ENCODE measurements at regions not wholly inside any gene's neighbourhood (a gene's known extent, or its start where the extent isn't known, plus 50 kb on each side); places are given as distances from the start of the nearest gene placed in this dataset.

- H3K79me2 ChIP-seq (replicated peaks; ENCODE audit: insufficient read depth, low read length): no peaks in the 10 kb centered on the region
- H4K20me1 ChIP-seq (ENCODE audit: insufficient read depth): no peaks in the 10 kb centered on the region
- H3F3A ChIP-seq (ENCODE audit: insufficient read depth, low read length, poor library complexity, severe bottlenecking): no peaks in the 10 kb centered on the region
- no peaks in the 10 kb centered on the region for H3K27me3 ChIP-seq (ENCODE audit: insufficient read depth, low read depth, low read length)
- H3K9me3 ChIP-seq (ENCODE audit: low read length): no peaks in the 10 kb centered on the region
- H3K4me2 ChIP-seq (ENCODE audit: low read length): no peak overlapping the region
- H3K4me3 ChIP-seq (ENCODE audit: low read length): no peak overlapping the region
- H3K9me2 ChIP-seq (ENCODE audit: insufficient read depth, low read length): no peaks in the 10 kb centered on the region
- no peaks in the 10 kb centered on the region for H3K36me3 ChIP-seq (ENCODE audit: insufficient read depth, low read length)
- no peak overlapping the region for H2AFZ ChIP-seq (ENCODE audit: low read depth, low read length)
- H3K27ac ChIP-seq (ENCODE audit: low read length): no peak overlapping the region
- TF ChIP-seq RAD21 (conservative IDR thresholded peaks at IDR 0.05) (no peak), POLR2AphosphoS5 (IDR thresholded peaks at IDR 0.05) (no peak), TAF1 (IDR thresholded peaks at IDR 0.05; ENCODE audit: low read depth) (no peak), MXI1 (conservative IDR thresholded peaks at IDR 0.05; ENCODE audit: poor library complexity, severe bottlenecking) (no peak), CTCF (IDR thresholded peaks at IDR 0.05; ENCODE audit: poor library complexity, severe bottlenecking) (no peak), EZH2 (IDR thresholded peaks at IDR 0.05; ENCODE audit: borderline replicate concordance, insufficient read depth, low read length, poor library complexity, severe bottlenecking) (no peak), EP300 (conservative IDR thresholded peaks at IDR 0.05; ENCODE audit: poor library complexity, severe bottlenecking) (no peak), REST (IDR thresholded peaks at IDR 0.05; ENCODE audit: borderline replicate concordance) (no peak)
- H3K9ac ChIP-seq (ENCODE audit: low read length): no peak overlapping the region
Measured at GRCh38 chr16:64534180-64534780, 587.6 kb downstream of the CDH11 start.

- Histone ChIP-seq H3K27ac (ENCODE audit: low read length) (no peak overlapping the region), H3F3A (ENCODE audit: insufficient read depth, low read length, poor library complexity, severe bottlenecking) (no peaks in the 10 kb centered on the region), H3K36me3 (ENCODE audit: insufficient read depth, low read length) (no peaks in the 10 kb centered on the region), H3K79me2 (replicated peaks; ENCODE audit: insufficient read depth, low read length) (no peaks in the 10 kb centered on the region), H3K9me2 (ENCODE audit: insufficient read depth, low read length) (no peaks in the 10 kb centered on the region), H3K4me3 (ENCODE audit: low read length) (no peak overlapping the region), H3K4me2 (ENCODE audit: low read length) (no peak overlapping the region), H3K9ac (ENCODE audit: low read length) (no peak overlapping the region), H3K27me3 (ENCODE audit: insufficient read depth, low read depth, low read length) (no peaks in the 10 kb centered on the region), H2AFZ (ENCODE audit: low read depth, low read length) (no peak overlapping the region), H4K20me1 (ENCODE audit: insufficient read depth) (no peaks in the 10 kb centered on the region), H3K9me3 (ENCODE audit: low read length) (no peaks in the 10 kb centered on the region)
- TF ChIP-seq POLR2AphosphoS5 (IDR thresholded peaks at IDR 0.05) (no peak), EP300 (conservative IDR thresholded peaks at IDR 0.05; ENCODE audit: poor library complexity, severe bottlenecking) (no peak), SMC3 (conservative IDR thresholded peaks at IDR 0.05; ENCODE audit: poor library complexity) (no peak), RAD21 (conservative IDR thresholded peaks at IDR 0.05) (no peak), REST (IDR thresholded peaks at IDR 0.05; ENCODE audit: borderline replicate concordance) (no peak)
Measured at GRCh38 chr16:64532691-64533090, 589.2 kb downstream of the CDH11 start.
